Gastroesophageal sphincter (tissue), 4 donors: ENCODE measurements at regions not wholly inside any gene's neighbourhood (a gene's known extent, or its start where the extent isn't known, plus 50 kb on each side); places are given as distances from the start of the nearest gene placed in this dataset.
A peak's percentile ranks its signal among the peaks of the same experiment; 100 is the strongest.

ENCODE experiments used
- ATAC-seq: fragments of 150-250 bp; one replicate; pipeline ENCODE4 v1.9.1; 2016; ENCODE audit warnings: mild to moderate bottlenecking, moderate library complexity
- H3K27ac ChIP-seq, 4 donors: fragments of 200-600 bp; sonication (generic) in 3 of 4; 1 replicate in 3 of 4; 2 replicates in 1 of 4; pipeline ENCODE4 v1.5.1; 2016 to 2019
- H3K27me3 ChIP-seq: fragments of 200-600 bp; sonication (generic); one replicate; pipeline ENCODE4 v1.5.1; 2019
- H3K36me3 ChIP-seq, 2 donors: fragments of 200-600 bp; sonication (generic); one replicate each; pipeline ENCODE4 v1.5.1; 2019; ENCODE audit warnings: control low read depth in 1 of 2
- H3K4me1 ChIP-seq, 3 donors: fragments of 200-600 bp; sonication (generic); 1 replicate in 2 of 3; 2 replicates in 1 of 3; pipeline ENCODE4 v1.5.1; 2016 to 2019; ENCODE audit warnings: control low read depth in 2 of 3
- H3K4me3 ChIP-seq, 2 donors: fragments of 200-600 bp; sonication (generic); one replicate each; pipeline ENCODE4 v1.5.1; 2019; ENCODE audit warnings: mild to moderate bottlenecking in 1 of 2, moderate library complexity in 1 of 2
- H3K9me3 ChIP-seq, 3 donors: fragments of 200-600 bp; sonication (generic); one replicate each; pipeline ENCODE4 v1.5.1; 2017 to 2019; ENCODE audit warnings: control low read depth in 2 of 3
- CTCF ChIP-seq, 4 experiments: fragments of 200-600 bp in 2 of 4; fragments of 450-650 bp in 2 of 4; sonication (generic) in 1 of 4; IDR thresholded peaks; one replicate each; pipeline ENCODE4 v1.5.1; 2017 to 2019; ENCODE audit warnings: antibody characterized with exemption in 4 of 4, mild to moderate bottlenecking in 2 of 4, moderate library complexity in 2 of 4
- EP300 ChIP-seq: sonication (generic); formaldehyde crosslinking; IDR thresholded peaks from one replicate; pipeline ENCODE4 v1.6.1; 2017; ENCODE audit warnings: antibody characterized with exemption, mild to moderate bottlenecking
- POLR2A ChIP-seq, 2 donors: fragments of 450-650 bp; IDR thresholded peaks; one replicate each; pipeline ENCODE4 v1.6.1; 2017; ENCODE audit warnings: antibody characterized with exemption in 2 of 2, mild to moderate bottlenecking in 2 of 2, moderate library complexity in 1 of 2
- POLR2AphosphoS5 ChIP-seq: sonication (generic); formaldehyde crosslinking; IDR thresholded peaks from one replicate; pipeline ENCODE4 v1.6.1; 2017; ENCODE audit warnings: antibody characterized with exemption
- WGBS, 2 donors: methylation state at CpG; one replicate each; pipeline ENCODE4 v1.1.5; 2018; ENCODE audit warnings: low coverage in 1 of 2; 5-methylcytosine and 5-hydroxymethylcytosine counted together

- no peak for TF ChIP-seq POLR2AphosphoS5
- TF ChIP-seq EP300 = no peak
- no peak for TF ChIP-seq CTCF (IDR thresholded peaks at IDR 0.05)
- no peak for TF ChIP-seq POLR2A (IDR thresholded peaks at IDR 0.05)
- Histone ChIP-seq H3K9me3 (no peaks in the 10 kb centered on the region), H3K4me1 (no peaks in the 10 kb centered on the region), H3K27me3 (no peaks in the 10 kb centered on the region), H3K36me3 (no peaks in the 10 kb centered on the region), H3K4me3 (no peak overlapping the region), H3K27ac (no peak overlapping the region)
- ATAC-seq = no peak
- WGBS, 2 donors = 88 to 96% methylated on average over 4 of the region's 4 CpGs
These were observed 87.2 kb upstream of the BCOR start for GRCh38 chrX:40184968-40185367.

- Histone ChIP-seq H3K4me1 (no peaks in the 10 kb centered on the region), H3K9me3 (no peaks in the 10 kb centered on the region), H3K27me3 (no peaks in the 10 kb centered on the region), H3K27ac (no peak overlapping the region), H3K36me3 (no peaks in the 10 kb centered on the region), H3K4me3 (no peak overlapping the region)
- no peak for ATAC-seq
- WGBS, 2 donors = 45% methylated on average over 2 of the region's 2 CpGs; no CpG with 5 or more reads in 1 of the 2 donors
- TF ChIP-seq EP300 (no peak), POLR2A (IDR thresholded peaks at IDR 0.05) (no peak), POLR2AphosphoS5 (no peak), CTCF (IDR thresholded peaks at IDR 0.05) (no peak)
These were observed 84.9 kb upstream of the BCOR start for GRCh38 chrX:40182615-40183014.

GRCh38 chrX:40182095-40182494 is 84.3 kb upstream of the BCOR start:
- TF ChIP-seq POLR2A (IDR thresholded peaks at IDR 0.05) = no peak
- no peak for TF ChIP-seq POLR2AphosphoS5
- no peak for TF ChIP-seq EP300
- no peak for TF ChIP-seq CTCF (IDR thresholded peaks at IDR 0.05)
- Histone ChIP-seq H3K9me3 (no peaks in the 10 kb centered on the region), H3K27ac (no peak overlapping the region), H3K36me3 (no peaks in the 10 kb centered on the region), H3K4me3 (no peak overlapping the region), H3K4me1 (no peaks in the 10 kb centered on the region), H3K27me3 (no peaks in the 10 kb centered on the region)
- WGBS, 2 donors = 89% methylated on average over 3 of the region's 7 CpGs; no CpG with 5 or more reads in 1 of the 2 donors
- no peak for ATAC-seq

DNA sequence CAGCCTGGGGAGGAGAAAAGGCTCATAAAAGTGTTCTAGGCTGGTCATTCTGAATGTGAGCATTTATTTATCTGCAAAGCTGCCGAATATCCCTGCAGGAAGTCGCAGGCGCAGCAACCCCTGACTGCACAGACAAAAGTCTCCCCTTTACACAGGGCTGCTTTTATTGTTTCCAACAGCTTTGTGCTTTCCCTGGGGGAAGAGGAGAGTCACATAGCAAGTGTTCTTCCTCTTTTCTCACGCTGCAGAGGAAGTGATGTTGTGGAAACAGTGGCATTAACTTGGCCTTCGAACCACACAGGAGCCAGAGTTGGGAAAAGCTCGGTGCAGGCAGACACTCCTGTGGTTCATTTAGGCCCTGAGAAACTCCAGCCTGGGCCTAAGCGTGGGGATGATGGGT is 81.5 kb upstream of the BCOR start:
- no peaks in the 10 kb centered on the region for H3K27me3 ChIP-seq
- H3K4me1 ChIP-seq = peaks cover 0 to 8% (median 0%) of the 10 kb centered on the region in 3 donors
- H3K36me3 ChIP-seq = no peaks in the 10 kb centered on the region
- TF ChIP-seq POLR2AphosphoS5 (no peak), POLR2A (IDR thresholded peaks at IDR 0.05) (no peak), EP300 (no peak), CTCF (IDR thresholded peaks at IDR 0.05) (no peak)
- no peak overlapping the region for H3K27ac ChIP-seq
- H3K4me3 ChIP-seq = no peak overlapping the region
- no peak for ATAC-seq
- H3K9me3 ChIP-seq = no peaks in the 10 kb centered on the region
- no CpG with 5 or more reads among the region's 7 CpGs for WGBS, 2 donors

DNA sequence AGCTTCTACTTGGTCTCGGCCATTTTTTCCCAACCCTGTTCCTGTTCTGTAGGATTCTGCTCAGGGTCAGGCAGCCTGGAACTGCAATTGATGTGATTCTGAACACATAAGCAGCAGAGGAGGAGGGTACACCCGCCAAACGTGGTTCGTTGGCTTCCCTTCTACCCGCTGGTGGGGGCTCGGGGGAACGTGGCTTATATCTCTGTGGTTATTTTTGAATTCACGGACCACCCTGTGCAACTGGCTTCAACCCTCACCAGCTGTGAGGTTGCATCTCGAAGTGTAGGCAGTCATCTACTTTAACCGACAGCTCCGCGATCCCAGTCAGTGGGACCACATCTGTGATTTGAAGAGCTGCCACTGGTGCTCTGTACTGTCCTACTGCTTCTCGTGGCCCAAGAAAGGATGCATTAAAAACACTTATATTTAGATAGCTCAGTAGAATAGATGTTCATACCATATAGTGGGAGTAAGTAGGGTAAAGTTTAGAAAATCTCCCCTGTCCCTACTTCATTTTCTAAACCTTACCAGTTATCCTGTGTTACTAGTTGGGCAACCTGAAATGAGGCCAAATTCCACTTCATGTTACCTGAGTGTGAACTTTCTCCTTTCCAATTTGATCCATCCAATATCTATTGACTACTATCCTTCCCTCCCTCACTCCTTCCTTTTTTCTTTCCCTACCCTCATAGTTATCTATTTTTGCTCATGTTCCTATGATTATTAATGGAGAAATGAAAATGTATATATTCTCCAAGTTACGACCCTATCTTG is 80.4 kb upstream of the BCOR start:
- Histone ChIP-seq H3K27ac (peak overlapping the region in 3 of 4 donors; percentile 85 to 93 (median 91)), H3K36me3 (no peaks in the 10 kb centered on the region), H3K4me1 (peaks cover 0 to 20% (median 0%) of the 10 kb centered on the region in 3 donors), H3K27me3 (no peaks in the 10 kb centered on the region), H3K4me3 (no peak overlapping the region), H3K9me3 (no peaks in the 10 kb centered on the region)
- ATAC-seq = no peak
- TF ChIP-seq POLR2AphosphoS5 = no peak
- TF ChIP-seq CTCF (IDR thresholded peaks at IDR 0.05) = no peak
- TF ChIP-seq POLR2A (IDR thresholded peaks at IDR 0.05) = no peak
- no peak for TF ChIP-seq EP300
- WGBS, 2 donors = 40 to 56% methylated on average over 1 to 7 of the region's 14 CpGs
